Upper lobe of left lung (tissue), 6 donors: ENCODE measurements at regions not wholly inside any gene's neighbourhood (a gene's known extent, or its start where the extent isn't known, plus 50 kb on each side); places are given as distances from the start of the nearest gene placed in this dataset.

Experiments
- ATAC-seq, 2 donors: fragments of 200-7000 bp; cut with Tn5 transposase; one replicate each; pipeline ENCODE4 v1.9.1; 2022; ENCODE audit warnings: mild to moderate bottlenecking in 2 of 2, moderate library complexity in 2 of 2; ENCODE audit not compliant: low FRiP score in 2 of 2
- DNase-seq, 2 donors: peaks; one replicate each; pipeline ENCODE4 v3.0.0-alpha.2; 2019 to 2020
- H3K27ac ChIP-seq, 4 donors: fragments of 200-600 bp; sonication (generic); one replicate each; pipeline ENCODE4 v1.5.1; 2016 to 2019
- H3K27me3 ChIP-seq, 4 donors: fragments of 200-600 bp; sonication (generic); one replicate each; pipeline ENCODE4 v1.5.1; 2017 to 2019
- H3K36me3 ChIP-seq, 4 donors: fragments of 200-600 bp; sonication (generic); one replicate each; pipeline ENCODE4 v1.5.1; 2016 to 2019
- H3K4me1 ChIP-seq, 4 donors: fragments of 200-600 bp; sonication (generic); one replicate each; pipeline ENCODE4 v1.5.1; 2018 to 2019
- H3K4me3 ChIP-seq, 4 donors: fragments of 200-600 bp; sonication (generic); one replicate each; pipeline ENCODE4 v1.5.1; 2017 to 2019; ENCODE audit warnings: mild to moderate bottlenecking in 2 of 4, moderate library complexity in 1 of 4
- H3K9me3 ChIP-seq, 4 donors: fragments of 200-600 bp; sonication (generic); one replicate each; pipeline ENCODE4 v1.5.1; 2018 to 2019
- EP300 ChIP-seq, 4 donors: sonication (generic); formaldehyde crosslinking; IDR thresholded peaks; one replicate each; pipeline ENCODE4 v1.5.1; 2017; ENCODE audit warnings: antibody characterized with exemption in 4 of 4, control low read depth in 2 of 4
- POLR2A ChIP-seq, 4 donors: fragments of 450-650 bp; IDR thresholded peaks; one replicate each; pipeline ENCODE4 v1.5.1; 2016 to 2017; ENCODE audit warnings: antibody characterized with exemption in 4 of 4, mild to moderate bottlenecking in 2 of 4
- POLR2AphosphoS5 ChIP-seq, 2 donors: sonication (generic); formaldehyde crosslinking; IDR thresholded peaks; one replicate each; pipeline ENCODE4 v1.5.1; 2017; ENCODE audit warnings: antibody characterized with exemption in 2 of 2
- WGBS, 2 donors: methylation state at CpG; one replicate each; pipeline ENCODE4 v1.1.5; 2017 to 2018; 5-methylcytosine and 5-hydroxymethylcytosine counted together
- TF ChIP-seq, protein P1 (sequence below), 6 experiments: fragments of 450-650 bp in 4 of 6; fragments of 200-600 bp in 2 of 6; sonication (generic) in 2 of 6; IDR thresholded peaks; one replicate each; pipeline ENCODE4 v1.5.1; 2016 to 2019; ENCODE audit warnings: antibody characterized with exemption in 6 of 6
- donor health status: DM: no; HTN: no; CAD: no; lungs with moderate emphysema.
- donor health status: DM: no; HTN: yes; CAD: no; lungs with severe emphysema.

DNA sequence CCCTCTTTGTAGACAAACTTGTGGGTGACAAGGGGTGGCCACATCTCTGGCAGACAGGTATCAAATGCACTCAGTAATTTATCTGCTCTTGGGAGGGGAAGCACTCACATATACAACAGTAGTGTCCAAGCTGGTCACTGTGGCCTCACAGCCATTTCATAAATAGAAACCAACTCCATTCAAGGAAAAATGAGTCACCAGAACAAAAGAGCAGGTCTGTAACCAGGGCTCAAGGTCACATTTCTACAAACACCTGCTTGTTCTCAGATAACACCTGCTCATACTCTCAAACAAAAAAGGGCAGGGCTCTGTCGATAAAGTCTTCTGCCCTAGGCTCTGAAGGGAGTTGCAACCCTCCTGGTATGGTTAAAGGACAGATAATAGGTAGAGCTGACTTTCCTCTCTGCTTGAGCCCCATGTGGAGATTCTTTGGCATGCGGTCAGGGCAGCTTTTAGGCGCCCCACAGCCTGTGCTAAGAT, 459.0 kb downstream of the BCL11A start:
- no peak overlapping the region for H3K27ac ChIP-seq
- ATAC-seq: no peak
- TF ChIP-seq EP300 (IDR thresholded peaks at IDR 0.05): no peak
- no peak for TF ChIP-seq POLR2AphosphoS5 (IDR thresholded peaks at IDR 0.05)
- TF ChIP-seq, protein P1, sequence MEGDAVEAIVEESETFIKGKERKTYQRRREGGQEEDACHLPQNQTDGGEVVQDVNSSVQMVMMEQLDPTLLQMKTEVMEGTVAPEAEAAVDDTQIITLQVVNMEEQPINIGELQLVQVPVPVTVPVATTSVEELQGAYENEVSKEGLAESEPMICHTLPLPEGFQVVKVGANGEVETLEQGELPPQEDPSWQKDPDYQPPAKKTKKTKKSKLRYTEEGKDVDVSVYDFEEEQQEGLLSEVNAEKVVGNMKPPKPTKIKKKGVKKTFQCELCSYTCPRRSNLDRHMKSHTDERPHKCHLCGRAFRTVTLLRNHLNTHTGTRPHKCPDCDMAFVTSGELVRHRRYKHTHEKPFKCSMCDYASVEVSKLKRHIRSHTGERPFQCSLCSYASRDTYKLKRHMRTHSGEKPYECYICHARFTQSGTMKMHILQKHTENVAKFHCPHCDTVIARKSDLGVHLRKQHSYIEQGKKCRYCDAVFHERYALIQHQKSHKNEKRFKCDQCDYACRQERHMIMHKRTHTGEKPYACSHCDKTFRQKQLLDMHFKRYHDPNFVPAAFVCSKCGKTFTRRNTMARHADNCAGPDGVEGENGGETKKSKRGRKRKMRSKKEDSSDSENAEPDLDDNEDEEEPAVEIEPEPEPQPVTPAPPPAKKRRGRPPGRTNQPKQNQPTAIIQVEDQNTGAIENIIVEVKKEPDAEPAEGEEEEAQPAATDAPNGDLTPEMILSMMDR (IDR thresholded peaks at IDR 0.05): no peak
- H3K27me3 ChIP-seq: no peaks in the 10 kb centered on the region
- H3K4me1 ChIP-seq: no peaks in the 10 kb centered on the region
- no peak overlapping the region for H3K4me3 ChIP-seq
- no peak for DNase-seq
- no peaks in the 10 kb centered on the region for H3K36me3 ChIP-seq
- H3K9me3 ChIP-seq: no peaks in the 10 kb centered on the region
- 73 to 81% methylated on average over 3 of the region's 3 CpGs for WGBS, 2 donors

DNA sequence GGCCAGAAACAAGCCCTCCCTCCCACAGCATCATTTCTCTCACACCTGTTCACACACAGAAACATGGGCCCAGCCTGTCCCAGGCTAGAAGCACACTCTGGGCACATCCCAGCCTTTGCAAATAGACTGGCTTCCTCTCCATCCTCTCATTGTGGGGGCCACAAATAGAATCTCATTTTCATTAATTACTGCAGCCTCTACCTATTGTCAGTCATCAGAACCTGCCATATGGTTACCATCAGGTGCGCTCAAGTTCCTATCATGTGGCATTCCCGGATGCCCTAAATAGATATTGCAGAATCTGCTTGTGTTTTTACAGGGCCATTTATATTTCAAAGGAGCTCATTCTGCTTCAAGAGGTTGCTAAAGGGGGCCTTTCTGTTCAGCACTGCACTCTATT, 460.7 kb downstream of the BCL11A start:
- 94 to 95% methylated on average over 2 of the region's 2 CpGs for WGBS, 2 donors

DNA sequence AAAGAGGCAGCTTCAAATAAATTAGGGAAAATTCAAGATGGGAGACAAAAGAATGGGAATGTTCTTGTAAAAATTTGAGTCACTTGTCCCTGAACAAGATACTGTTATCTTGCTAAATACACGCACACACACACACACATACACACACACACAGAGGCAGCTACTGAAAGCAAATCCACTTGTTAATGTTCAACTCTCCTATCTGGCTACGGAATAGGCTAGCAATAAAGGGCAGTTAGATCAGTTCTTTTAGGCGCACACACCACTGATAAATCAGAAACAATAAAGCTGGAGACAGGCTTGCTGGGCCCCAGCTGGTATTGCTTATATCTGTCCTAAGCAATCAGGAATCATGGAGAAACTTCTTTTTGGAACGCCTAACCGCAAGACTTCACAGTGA, 461.6 kb downstream of the BCL11A start:
- no peaks in the 10 kb centered on the region for H3K27me3 ChIP-seq
- ATAC-seq (no peak), DNase-seq (no peak)
- H3K36me3 ChIP-seq: no peaks in the 10 kb centered on the region
- WGBS, 2 donors: 84 to 93% methylated on average over 5 of the region's 5 CpGs
- H3K27ac ChIP-seq: no peak overlapping the region
- H3K4me3 ChIP-seq: no peak overlapping the region
- no peaks in the 10 kb centered on the region for H3K9me3 ChIP-seq
- H3K4me1 ChIP-seq: no peaks in the 10 kb centered on the region
- TF ChIP-seq, protein P1 (IDR thresholded peaks at IDR 0.05): no peak
- TF ChIP-seq POLR2AphosphoS5 (IDR thresholded peaks at IDR 0.05): no peak
- TF ChIP-seq EP300 (IDR thresholded peaks at IDR 0.05): no peak
- TF ChIP-seq POLR2A (IDR thresholded peaks at IDR 0.05): no peak

More for the DNA sequence above, 460.7 kb downstream of the BCL11A start:
- Histone ChIP-seq H3K4me1 (no peaks in the 10 kb centered on the region), H3K9me3 (no peaks in the 10 kb centered on the region), H3K36me3 (no peaks in the 10 kb centered on the region), H3K4me3 (no peak overlapping the region), H3K27me3 (no peaks in the 10 kb centered on the region), H3K27ac (no peak overlapping the region)
- no peak for DNase-seq
- no peak for ATAC-seq
- TF ChIP-seq EP300 (IDR thresholded peaks at IDR 0.05) (no peak), POLR2A (IDR thresholded peaks at IDR 0.05) (no peak), POLR2AphosphoS5 (IDR thresholded peaks at IDR 0.05) (no peak)
- TF ChIP-seq, protein P1 (IDR thresholded peaks at IDR 0.05): no peak

DNA sequence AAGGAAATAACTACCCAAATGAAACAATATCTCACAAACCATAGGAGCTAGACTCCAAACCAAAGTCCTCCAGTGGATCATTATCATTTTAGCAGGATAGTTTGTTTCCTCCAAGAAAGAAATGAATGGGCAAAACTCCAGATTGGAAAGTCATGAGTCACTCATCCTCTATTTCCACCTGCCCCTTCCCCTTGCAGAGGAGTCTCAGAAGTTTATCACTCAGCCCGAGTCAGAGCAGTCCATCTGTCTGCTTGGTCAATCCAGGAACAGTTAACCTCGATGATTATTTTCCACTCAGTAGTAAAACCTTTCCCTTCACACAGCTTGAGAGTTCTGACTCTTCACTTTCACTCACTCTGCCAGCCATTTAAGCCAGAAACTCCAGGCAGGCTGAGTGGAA, 462.2 kb downstream of the BCL11A start:
- TF ChIP-seq POLR2AphosphoS5 (IDR thresholded peaks at IDR 0.05) (no peak), POLR2A (IDR thresholded peaks at IDR 0.05) (no peak), EP300 (IDR thresholded peaks at IDR 0.05) (no peak)
- TF ChIP-seq, protein P1 (IDR thresholded peaks at IDR 0.05): no peak
- Histone ChIP-seq H3K27me3 (no peaks in the 10 kb centered on the region), H3K4me1 (no peaks in the 10 kb centered on the region), H3K9me3 (no peaks in the 10 kb centered on the region), H3K36me3 (no peaks in the 10 kb centered on the region), H3K27ac (no peak overlapping the region), H3K4me3 (no peak overlapping the region)
- WGBS, 2 donors: 40 to 43% methylated on average over 2 of the region's 2 CpGs
- no peak for DNase-seq
- ATAC-seq: no peak

DNA sequence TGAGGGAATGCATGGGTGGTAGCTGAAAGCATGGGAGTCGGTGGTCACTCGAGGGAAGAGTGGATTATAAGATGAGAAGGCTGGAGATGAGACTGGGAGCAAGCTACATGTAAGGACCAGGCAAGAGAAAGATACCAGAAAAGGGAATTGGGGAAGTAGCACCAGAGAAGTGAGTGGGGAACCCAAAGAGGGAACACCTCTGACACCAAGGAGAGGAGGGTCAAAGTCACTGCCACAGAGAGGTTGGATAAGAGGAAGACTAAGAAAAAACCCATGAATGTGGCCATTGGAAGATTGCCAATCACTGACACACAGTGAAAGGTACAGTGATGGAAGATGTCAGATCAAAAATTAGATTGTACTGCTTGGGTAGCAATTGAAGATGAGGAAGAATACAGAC, 473.9 kb downstream of the BCL11A start:
- Histone ChIP-seq H3K9me3 (no peaks in the 10 kb centered on the region), H3K4me1 (no peaks in the 10 kb centered on the region), H3K27ac (no peak overlapping the region), H3K36me3 (no peaks in the 10 kb centered on the region), H3K4me3 (no peak overlapping the region), H3K27me3 (no peaks in the 10 kb centered on the region)
- ATAC-seq (no peak), DNase-seq (no peak)
- TF ChIP-seq POLR2AphosphoS5 (IDR thresholded peaks at IDR 0.05) (no peak), POLR2A (IDR thresholded peaks at IDR 0.05) (no peak), EP300 (IDR thresholded peaks at IDR 0.05) (no peak)
- TF ChIP-seq, protein P1 (IDR thresholded peaks at IDR 0.05): no peak
- 73 to 90% methylated on average over 2 of the region's 2 CpGs for WGBS, 2 donors
